ENCODE measurements at regions not wholly inside any gene's neighbourhood (a gene's known extent, or its start where the extent isn't known, plus 50 kb on each side); places are given as distances from the start of the nearest gene placed in this dataset.

- TF ChIP-seq, protein P1, sequence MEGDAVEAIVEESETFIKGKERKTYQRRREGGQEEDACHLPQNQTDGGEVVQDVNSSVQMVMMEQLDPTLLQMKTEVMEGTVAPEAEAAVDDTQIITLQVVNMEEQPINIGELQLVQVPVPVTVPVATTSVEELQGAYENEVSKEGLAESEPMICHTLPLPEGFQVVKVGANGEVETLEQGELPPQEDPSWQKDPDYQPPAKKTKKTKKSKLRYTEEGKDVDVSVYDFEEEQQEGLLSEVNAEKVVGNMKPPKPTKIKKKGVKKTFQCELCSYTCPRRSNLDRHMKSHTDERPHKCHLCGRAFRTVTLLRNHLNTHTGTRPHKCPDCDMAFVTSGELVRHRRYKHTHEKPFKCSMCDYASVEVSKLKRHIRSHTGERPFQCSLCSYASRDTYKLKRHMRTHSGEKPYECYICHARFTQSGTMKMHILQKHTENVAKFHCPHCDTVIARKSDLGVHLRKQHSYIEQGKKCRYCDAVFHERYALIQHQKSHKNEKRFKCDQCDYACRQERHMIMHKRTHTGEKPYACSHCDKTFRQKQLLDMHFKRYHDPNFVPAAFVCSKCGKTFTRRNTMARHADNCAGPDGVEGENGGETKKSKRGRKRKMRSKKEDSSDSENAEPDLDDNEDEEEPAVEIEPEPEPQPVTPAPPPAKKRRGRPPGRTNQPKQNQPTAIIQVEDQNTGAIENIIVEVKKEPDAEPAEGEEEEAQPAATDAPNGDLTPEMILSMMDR (conservative IDR thresholded peaks at IDR 0.05; ENCODE audit: low read depth, low read length) = no peak
- TF ChIP-seq EZH2 (IDR thresholded peaks at IDR 0.05; ENCODE audit: borderline replicate concordance, low read depth, low read length, poor library complexity, severe bottlenecking) = no peak
Measured at GRCh38 chr10:78766603-78767002, 302.2 kb upstream of the ZMIZ1 start.
